AG04449 (cell line): ENCODE measurements at regions not wholly inside any gene's neighbourhood (a gene's known extent, or its start where the extent isn't known, plus 50 kb on each side); places are given as distances from the start of the nearest gene placed in this dataset.

Experiments used
- CTCF ChIA-PET: fragments of 350-600 bp; formaldehyde crosslinking; extraction: SDS; loops from one replicate; lab custom pipeline; 2021; ENCODE audit warnings: antibody characterized with exemption; lab: Yijun Ruan, JAX
- POLR2A ChIA-PET: fragments of 400-600, 350-600 bp; formaldehyde crosslinking; extraction: SDS; loops from one replicate; lab custom pipeline; 2020; ENCODE audit warnings: antibody characterized with exemption, inconsistent platforms; lab: Yijun Ruan, JAX
- DNase-seq: peaks from one replicate; pipeline ENCODE4 v3.0.0-alpha.2; 2010; ENCODE audit warnings: low read depth, low spot score
- H3K4me3 ChIP-seq: 2 replicates; pipeline ENCODE4 v1.5.1; 2011; ENCODE audit warnings: low read depth, mild to moderate bottlenecking, control low read depth, low read length
- CTCF ChIP-seq: IDR thresholded peaks from one replicate; pipeline ENCODE4 v1.5.1; 2011; ENCODE audit warnings: mild to moderate bottlenecking, moderate library complexity, low read length, control low read depth, inconsistent platforms; ENCODE audit not compliant: insufficient read depth; ENCODE audit errors: missing control alignments

- no peak for DNase-seq
- POLR2A ChIA-PET, result no interaction called here
- CTCF ChIA-PET, result no interaction called here
- TF ChIP-seq CTCF, result no peak
- H3K4me3 ChIP-seq, result no peak overlapping the region
Observed at GRCh38 chr6:126107475-126108166, 121.3 kb downstream of the TRMT11 start.

- ChIA-PET CTCF (no interaction called here), POLR2A (no interaction called here)
- TF ChIP-seq CTCF, result no peak
- H3K4me3 ChIP-seq, result no peak overlapping the region
- no peak for DNase-seq
Observed at GRCh38 chr6:126110512-126111270, 124.4 kb downstream of the TRMT11 start.

GRCh38 chr6:126111327-126111726 lies 125.0 kb downstream of the TRMT11 start:
- TF ChIP-seq CTCF, result no peak
- DNase-seq, result no peak
- POLR2A ChIA-PET, result no interaction called here
- CTCF ChIA-PET, result no interaction called here
- H3K4me3 ChIP-seq, result no peak overlapping the region

- ChIA-PET CTCF (no interaction called here), POLR2A (no interaction called here)
- TF ChIP-seq CTCF, result no peak
- DNase-seq, result peak; percentile 53
- no peak overlapping the region for H3K4me3 ChIP-seq
Observed at GRCh38 chr6:126112171-126112632, 125.9 kb downstream of the TRMT11 start.

- no peak overlapping the region for H3K4me3 ChIP-seq
- ChIA-PET POLR2A (no interaction called here), CTCF (no interaction called here)
- TF ChIP-seq CTCF, result no peak
- DNase-seq, result no peak
Observed at GRCh38 chr6:126113261-126113660, 126.9 kb downstream of the TRMT11 start.

- CTCF ChIA-PET, result no interaction called here
- DNase-seq, result peak; percentile 5
- H3K4me3 ChIP-seq, result no peak overlapping the region
- no peak for TF ChIP-seq CTCF
- POLR2A ChIA-PET, result no interaction called here
Observed at GRCh38 chr6:126117251-126117650, 130.9 kb downstream of the TRMT11 start.
